Embryonic facial prominence (tissue), 1 donor: ENCODE measurements at regions not wholly inside any gene's neighbourhood (a gene's known extent, or its start where the extent isn't known, plus 50 kb on each side); places are given as distances from the start of the nearest gene placed in this dataset.
"Not testable (repeated sequence)": the region's sequence is repeated elsewhere in the genome, so short reads cannot be mapped to it uniquely, and the experiment has no call there.

ENCODE experiments used
- DNase-seq: peaks from one replicate; pipeline ENCODE4 v3.0.0-alpha.2; 2016; ENCODE audit errors: extremely low spot score

GRCh38 chr5:67941614-67942401, 273.7 kb upstream of the PIK3R1 start:
- no peak for DNase-seq

DNA sequence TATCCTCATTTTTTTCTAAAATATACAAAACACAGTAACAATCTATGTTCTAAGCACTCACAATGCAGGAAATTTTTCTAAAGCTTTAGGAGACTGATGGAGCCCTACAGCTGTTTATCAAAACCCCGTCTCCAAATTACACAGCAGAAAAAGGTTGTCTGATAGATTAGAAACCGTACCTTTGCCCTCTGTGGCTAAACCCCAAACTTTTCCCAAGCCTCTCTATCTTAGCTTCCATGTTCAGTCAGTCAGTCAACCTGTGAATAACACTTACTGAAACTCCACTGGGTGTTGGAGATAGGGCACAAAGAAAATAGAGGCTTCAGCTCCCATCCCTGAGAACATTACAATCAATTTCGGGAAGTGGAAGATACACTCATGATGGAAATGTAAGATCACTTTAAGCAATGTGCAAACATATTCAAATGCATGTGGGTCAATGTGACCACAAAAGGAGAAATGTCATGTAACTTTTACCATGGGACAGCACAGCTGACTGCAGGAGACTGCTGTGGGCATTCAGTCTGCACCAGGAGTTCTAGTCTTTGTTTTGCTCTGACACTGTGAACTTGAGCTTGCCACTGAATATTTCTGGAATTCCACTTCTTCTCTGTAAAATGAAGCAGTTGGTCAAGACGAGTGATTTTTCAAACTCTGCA, 279.5 kb upstream of the PIK3R1 start:
- DNase-seq, result no peak

- DNase-seq, result no peak
These were observed 280.6 kb upstream of the PIK3R1 start for GRCh38 chr5:67934976-67935375.

GRCh38 chr5:67925511-67925910, 290.0 kb upstream of the PIK3R1 start:
- no peak for DNase-seq

- no peak for DNase-seq
These were observed 294.5 kb upstream of the PIK3R1 start for GRCh38 chr5:67921004-67921601.

GRCh38 chr5:67919532-67919931, 296.0 kb upstream of the PIK3R1 start:
- not testable (repeated sequence) for DNase-seq

GRCh38 chr5:67917561-67917960, 298.0 kb upstream of the PIK3R1 start:
- DNase-seq, result no peak

GRCh38 chr5:67910546-67910945, 305.0 kb upstream of the PIK3R1 start:
- DNase-seq, result no peak

GRCh38 chr5:67908126-67908765, 307.3 kb upstream of the PIK3R1 start:
- no peak for DNase-seq

DNA sequence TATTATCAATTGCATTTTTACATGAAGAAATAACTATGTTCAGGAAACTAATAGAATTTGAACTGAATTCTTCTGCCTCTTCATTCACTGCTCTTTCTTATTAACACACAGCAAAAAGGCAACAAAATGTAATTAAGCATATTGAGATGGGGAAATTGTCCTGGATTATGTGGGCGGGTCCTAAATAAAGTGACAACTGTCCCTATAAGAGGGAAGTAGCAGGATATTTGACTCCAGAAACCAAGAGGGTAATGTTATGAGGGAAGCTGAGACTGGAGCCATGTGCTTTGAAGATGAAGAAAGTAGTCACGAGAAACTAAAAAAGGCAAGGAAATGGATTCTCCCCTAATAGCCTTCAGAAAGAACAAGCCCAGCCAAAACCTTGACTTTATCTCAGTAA, 311.2 kb upstream of the PIK3R1 start:
- DNase-seq, result no peak

DNA sequence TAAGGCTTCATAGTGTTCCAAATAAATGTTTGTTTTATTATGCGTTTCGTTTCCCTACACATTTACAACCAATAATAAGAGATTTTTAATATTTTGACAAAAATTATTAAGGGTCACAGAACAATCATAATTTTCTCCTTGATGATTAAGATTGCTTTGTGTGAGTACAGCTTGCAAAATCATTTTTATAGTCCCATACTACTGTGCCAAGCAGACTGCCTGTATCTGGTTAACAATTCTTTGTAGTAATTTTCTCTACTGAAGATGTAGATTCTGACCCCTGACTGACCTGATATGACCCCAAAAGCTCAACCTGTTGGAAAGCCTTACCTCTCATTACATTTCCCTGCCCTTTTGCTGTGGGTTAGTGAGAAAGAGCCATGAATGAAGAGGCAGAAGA, 311.9 kb upstream of the PIK3R1 start:
- DNase-seq, result no peak

DNA sequence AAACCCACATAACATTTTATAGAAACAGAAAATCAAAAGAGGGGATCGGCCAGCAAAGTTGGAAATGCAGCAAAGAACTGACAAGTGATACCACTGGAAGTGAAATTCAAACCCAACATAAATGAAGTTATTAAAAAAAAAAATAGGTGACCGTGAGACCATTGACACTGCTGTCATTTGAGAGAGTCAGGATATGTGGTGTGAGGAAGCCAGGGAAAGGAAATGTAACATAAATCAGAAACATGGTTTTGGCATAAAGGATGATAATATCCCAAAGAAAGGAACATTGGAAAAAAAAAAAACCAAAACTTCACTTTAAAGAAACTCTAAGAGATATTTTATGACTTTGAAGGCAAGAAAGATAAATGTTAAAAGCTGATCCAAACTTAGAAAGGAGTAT, 312.4 kb upstream of the PIK3R1 start:
- no peak for DNase-seq

DNA sequence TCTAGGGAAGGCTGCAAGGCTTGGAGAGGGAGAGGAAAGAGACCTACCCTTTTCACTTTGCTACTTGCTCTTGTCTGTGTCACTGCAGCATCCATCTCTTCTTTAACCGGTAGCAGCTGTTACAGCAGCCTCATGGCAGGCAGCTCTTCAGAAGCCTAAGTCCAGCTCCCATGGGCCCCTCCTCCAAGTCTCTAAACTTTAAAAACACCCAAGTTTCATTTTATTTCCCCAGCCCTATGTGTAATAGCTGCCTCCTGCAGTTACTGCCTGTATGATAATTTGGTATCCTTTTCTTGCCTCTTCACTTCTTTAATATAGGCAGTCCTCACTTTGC, 313.1 kb upstream of the PIK3R1 start:
- DNase-seq, result no peak

GRCh38 chr5:67901814-67902496, 313.6 kb upstream of the PIK3R1 start:
- no peak for DNase-seq

GRCh38 chr5:67900514-67900913, 315.0 kb upstream of the PIK3R1 start:
- DNase-seq, result no peak

- DNase-seq, result no peak
These were observed 317.6 kb upstream of the PIK3R1 start for GRCh38 chr5:67897980-67898379.

DNA sequence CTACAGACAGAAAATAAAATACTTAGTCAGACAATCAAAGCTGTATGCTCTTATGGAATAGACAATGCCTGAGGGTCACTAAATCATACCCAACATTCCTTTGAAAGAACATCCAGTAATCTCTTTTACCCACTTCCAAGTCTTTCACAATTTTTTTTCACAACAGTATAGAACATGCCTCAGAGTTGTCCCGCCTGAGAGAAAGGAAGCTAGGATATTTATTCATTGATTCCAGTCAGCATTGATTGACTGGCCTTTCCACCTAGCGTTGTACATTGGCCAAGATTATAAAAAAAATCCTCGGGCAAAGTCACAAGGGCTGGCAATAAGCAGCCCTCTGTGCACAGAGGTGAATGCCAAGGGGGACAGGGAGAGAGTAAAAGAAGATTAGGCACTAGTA, 318.1 kb upstream of the PIK3R1 start:
- DNase-seq, result no peak

DNA sequence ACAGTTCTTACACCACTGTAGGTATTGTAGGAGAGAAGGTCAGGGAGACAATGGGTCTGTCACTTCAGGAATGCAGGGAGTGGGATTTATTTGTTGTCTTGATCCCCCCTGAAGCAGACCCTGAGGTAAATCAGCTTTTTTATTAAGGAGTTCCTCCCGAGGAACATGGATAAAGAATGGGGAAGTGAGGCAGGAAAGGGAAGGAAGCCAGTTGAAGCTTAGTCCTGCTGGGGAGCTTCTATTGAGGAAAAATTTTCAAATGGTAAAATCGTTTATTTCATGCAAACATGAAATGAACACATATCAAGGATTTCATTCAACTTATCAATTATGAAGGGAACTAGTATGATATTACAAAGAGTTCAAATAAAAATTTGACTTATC, 318.6 kb upstream of the PIK3R1 start:
- no peak for DNase-seq

DNA sequence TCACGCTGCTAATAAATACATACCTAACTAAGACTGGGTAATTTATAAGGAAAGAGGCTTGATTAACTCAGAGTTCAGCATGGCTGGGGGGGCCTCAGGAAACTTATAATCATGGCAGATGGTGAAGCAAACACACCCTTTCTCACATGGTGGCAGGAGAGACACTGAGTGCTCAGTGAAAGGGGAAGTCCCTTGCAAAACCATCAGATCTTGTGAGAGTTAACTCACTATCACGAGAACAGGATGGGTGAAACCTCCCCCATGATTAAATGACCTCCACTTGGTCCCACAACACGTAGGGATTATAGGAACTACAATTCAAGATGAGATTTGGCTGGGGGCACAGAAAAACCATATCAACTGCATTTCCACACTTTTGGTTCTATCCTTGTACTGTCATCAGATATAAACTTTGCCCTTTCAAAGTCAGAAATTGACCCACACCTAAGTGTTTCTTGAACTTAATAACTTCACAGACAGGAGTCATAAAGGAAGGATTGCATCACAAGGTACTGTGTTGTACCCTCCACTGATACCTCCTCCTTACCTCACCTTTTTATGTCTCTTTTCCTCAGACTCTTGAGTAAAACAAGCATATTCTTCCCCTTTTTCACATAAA, 319.1 kb upstream of the PIK3R1 start:
- DNase-seq, result no peak

DNA sequence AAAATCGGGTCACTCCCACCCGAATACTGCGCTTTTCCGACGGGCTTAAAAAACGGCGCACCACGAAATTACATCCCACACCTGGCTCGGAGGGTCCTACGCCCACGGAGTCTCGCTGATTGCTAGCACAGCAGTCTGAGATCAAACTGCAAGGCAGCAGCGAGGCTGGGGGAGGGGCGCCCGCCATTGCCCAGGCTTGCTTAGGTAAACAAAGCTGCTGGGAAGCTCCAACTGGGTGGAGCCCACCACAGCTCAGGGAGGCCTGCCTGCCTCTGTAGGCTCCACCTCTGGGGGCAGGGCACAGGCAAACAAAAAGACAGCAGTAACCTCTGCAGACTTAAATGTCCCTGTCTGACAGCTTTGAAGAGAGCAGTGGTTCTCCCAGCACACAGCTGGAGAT, 325.7 kb upstream of the PIK3R1 start:
- DNase-seq, result not testable (repeated sequence)

DNA sequence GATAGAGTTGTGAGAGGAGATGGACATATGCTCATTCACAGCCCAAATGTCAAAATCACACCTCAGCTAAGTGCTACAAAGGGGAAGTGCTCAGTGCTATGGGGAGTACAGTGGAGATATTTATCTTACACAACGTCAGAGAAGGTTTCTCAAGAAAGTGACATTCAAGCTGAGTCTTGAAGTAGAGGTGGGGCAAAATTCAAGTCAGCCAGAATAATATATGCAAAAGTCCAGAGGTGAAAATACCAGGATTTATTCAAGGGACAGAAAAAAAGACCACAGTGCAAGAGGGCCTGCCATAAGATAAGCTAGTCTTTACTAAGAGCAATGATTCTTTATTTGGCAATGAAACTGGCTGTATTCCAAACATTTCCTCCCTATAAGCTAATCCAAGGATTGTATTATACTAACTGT, 327.8 kb upstream of the PIK3R1 start:
- DNase-seq, result no peak

- DNase-seq, result no peak
These were observed 328.8 kb upstream of the PIK3R1 start for GRCh38 chr5:67886761-67887160.
